ENCODE measurements at regions not wholly inside any gene's neighbourhood (a gene's known extent, or its start where the extent isn't known, plus 50 kb on each side); places are given as distances from the start of the nearest gene placed in this dataset.

DNA sequence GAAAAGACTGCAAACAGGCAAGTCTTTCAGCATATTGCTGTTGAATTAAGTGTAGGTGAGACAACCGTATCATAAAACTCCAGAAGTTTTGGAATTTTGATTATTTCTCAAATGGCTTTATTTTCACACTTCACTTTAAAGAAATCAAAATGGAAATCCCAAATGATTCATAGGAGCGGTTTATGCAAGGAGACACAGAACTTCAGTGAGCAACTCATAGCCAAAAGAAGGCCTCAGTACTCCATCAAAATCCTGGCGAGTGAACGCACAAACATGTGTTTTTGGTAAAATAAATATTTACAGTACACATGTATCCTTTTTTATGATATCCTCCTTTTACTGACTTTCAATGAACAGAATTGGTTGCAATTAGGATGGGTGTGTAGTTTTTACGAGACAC is 140.4 kb upstream of the APCDD1 start:
- no peak overlapping the region for H2BK5ac ChIP-seq (ENCODE audit: insufficient read length, low read length)
- Mint-ChIP-seq H3K4me3 (no peak overlapping the region), H3K36me3 (ENCODE audit: insufficient read depth in 1 of 3, low read depth in 3 of 3) (peaks cover 0 to 15% (median 0%) of the 10 kb centered on the region in 3 experiments; a peak in 2 of 7 replicates), H3K27ac (peak overlapping the region in 1 of 3 experiments; percentile 44; a peak in 1 of 7 replicates), H3K9me3 (peaks cover 10 to 16% of the 10 kb centered on the region in 2 experiments; a peak in 4 of 5 replicates), H3K4me1 (peaks cover 23% of the 10 kb centered on the region in 2 experiments), H3K27me3 (ENCODE audit: low read depth) (no peaks in the 10 kb centered on the region; the same call in 1 of the 2 replicates)
- H3K14ac ChIP-seq (ENCODE audit: insufficient read depth, low read length), result no peak overlapping the region
- no peak overlapping the region for H3K23ac ChIP-seq (ENCODE audit: insufficient read length, low read depth, low read length)
- no peak overlapping the region for H3K56ac ChIP-seq (ENCODE audit: insufficient read length, low read depth, low read length)
- no peak overlapping the region for H2AK5ac ChIP-seq (ENCODE audit: insufficient read length, low read length)
- no peak overlapping the region for H2AFZ ChIP-seq (ENCODE audit: low read length)
- no peaks in the 10 kb centered on the region for H3K27me3 ChIP-seq (ENCODE audit: insufficient read depth, low read length)
- H2BK15ac ChIP-seq (ENCODE audit: low read depth, low read length), result no peak overlapping the region
- H3K23me2 ChIP-seq (ENCODE audit: insufficient read length, low read depth, low read length, poor library complexity, severe bottlenecking), result no peaks in the 10 kb centered on the region
- no peak for DNase-seq
- H3K9ac ChIP-seq (ENCODE audit: extremely low read depth, insufficient read length, low read length), result no peak overlapping the region
- TF ChIP-seq, protein P1, sequence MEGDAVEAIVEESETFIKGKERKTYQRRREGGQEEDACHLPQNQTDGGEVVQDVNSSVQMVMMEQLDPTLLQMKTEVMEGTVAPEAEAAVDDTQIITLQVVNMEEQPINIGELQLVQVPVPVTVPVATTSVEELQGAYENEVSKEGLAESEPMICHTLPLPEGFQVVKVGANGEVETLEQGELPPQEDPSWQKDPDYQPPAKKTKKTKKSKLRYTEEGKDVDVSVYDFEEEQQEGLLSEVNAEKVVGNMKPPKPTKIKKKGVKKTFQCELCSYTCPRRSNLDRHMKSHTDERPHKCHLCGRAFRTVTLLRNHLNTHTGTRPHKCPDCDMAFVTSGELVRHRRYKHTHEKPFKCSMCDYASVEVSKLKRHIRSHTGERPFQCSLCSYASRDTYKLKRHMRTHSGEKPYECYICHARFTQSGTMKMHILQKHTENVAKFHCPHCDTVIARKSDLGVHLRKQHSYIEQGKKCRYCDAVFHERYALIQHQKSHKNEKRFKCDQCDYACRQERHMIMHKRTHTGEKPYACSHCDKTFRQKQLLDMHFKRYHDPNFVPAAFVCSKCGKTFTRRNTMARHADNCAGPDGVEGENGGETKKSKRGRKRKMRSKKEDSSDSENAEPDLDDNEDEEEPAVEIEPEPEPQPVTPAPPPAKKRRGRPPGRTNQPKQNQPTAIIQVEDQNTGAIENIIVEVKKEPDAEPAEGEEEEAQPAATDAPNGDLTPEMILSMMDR (conservative IDR thresholded peaks at IDR 0.05), result no peak
- peaks cover 7% of the 10 kb centered on the region for H3K4me1 ChIP-seq (ENCODE audit: insufficient read depth, low read length)
- H4K8ac ChIP-seq (replicated peaks; ENCODE audit: insufficient read length, low read depth, low read length), result no peak overlapping the region
- no peak overlapping the region for H2BK20ac ChIP-seq (ENCODE audit: low read depth, low read length, poor library complexity, severe bottlenecking)
- no peaks in the 10 kb centered on the region for H3K79me1 ChIP-seq (ENCODE audit: insufficient read depth, low read depth, low read length, poor library complexity, severe bottlenecking)
- H3T11ph ChIP-seq (ENCODE audit: low read length), result no peak overlapping the region
- no peak overlapping the region for H3K18ac ChIP-seq (ENCODE audit: insufficient read length, low read depth, low read length)
- H4K91ac ChIP-seq (ENCODE audit: insufficient read length, low read depth, low read length), result no peak overlapping the region
- H3K9me3 ChIP-seq (ENCODE audit: control insufficient read depth, low read depth, low read length), result no peaks in the 10 kb centered on the region
- no peak overlapping the region for H3K27ac ChIP-seq (ENCODE audit: insufficient read length, low read depth, low read length)
- H4K20me1 ChIP-seq (ENCODE audit: control insufficient read depth, insufficient read depth, insufficient read length), result no peaks in the 10 kb centered on the region
- no peak overlapping the region for H3K4ac ChIP-seq (ENCODE audit: low read depth, low read length)
- WGBS (ENCODE audit: extremely low coverage, insufficient read length, low lambda C conversion rate), result no CpG with 5 or more reads among the region's 5 CpGs
- H2BK12ac ChIP-seq (ENCODE audit: insufficient read length, low read depth, low read length), result no peak overlapping the region
- H2BK120ac ChIP-seq (ENCODE audit: low read depth, low read length, poor library complexity, severe bottlenecking), result no peak overlapping the region
- no peaks in the 10 kb centered on the region for H3K79me2 ChIP-seq (ENCODE audit: insufficient read depth, low read length)
- H4K5ac ChIP-seq (ENCODE audit: insufficient read length, low read depth, low read length), result no peak overlapping the region
- H3K4me2 ChIP-seq (ENCODE audit: insufficient read depth, insufficient read length, low read length), result no peak overlapping the region

All from H9 (cell line).